ENCODE measurements at regions not wholly inside any gene's neighbourhood (a gene's known extent, or its start where the extent isn't known, plus 50 kb on each side); places are given as distances from the start of the nearest gene placed in this dataset.

GRCh38 chr2:206379266-206379665 is 64.1 kb upstream of the ADAM23 start:
- H3K9ac ChIP-seq (ENCODE audit: control insufficient read depth, extremely low read depth, insufficient read depth, low read length), result no peak overlapping the region
- dilution Hi-C loops (cut with MboI; ENCODE audit: extremely low pct_ligation_motif_present, low sequenced_read_pairs), result no loop called here
- no peaks in the 10 kb centered on the region for H4K20me1 ChIP-seq (ENCODE audit: control insufficient read depth, extremely low read depth, insufficient read depth, low read length)
- no peaks in the 10 kb centered on the region for H3K9me3 ChIP-seq (ENCODE audit: control insufficient read depth, low read depth, low read length)
- no peaks in the 10 kb centered on the region for H3K79me2 ChIP-seq (ENCODE audit: control insufficient read depth, insufficient read depth, low read length)
- H3K27ac ChIP-seq (ENCODE audit: control insufficient read depth, insufficient read depth, low read length), result no peak overlapping the region
- H3K9me1 ChIP-seq (ENCODE audit: control insufficient read depth, extremely low read depth, insufficient read depth, low read length), result no peaks in the 10 kb centered on the region
- H3K4me1 ChIP-seq (ENCODE audit: control insufficient read depth, extremely low read depth, insufficient read depth, low read length), result no peaks in the 10 kb centered on the region
- no peaks in the 10 kb centered on the region for H3K36me3 ChIP-seq (ENCODE audit: control insufficient read depth in 2 of 2, extremely low read depth in 1 of 2, insufficient read depth in 2 of 2, low read length in 2 of 2)
- H2AFZ ChIP-seq (ENCODE audit: control insufficient read depth, low read length), result no peak overlapping the region
- no peaks in the 10 kb centered on the region for H3K27me3 ChIP-seq (ENCODE audit: control insufficient read depth, extremely low read depth, insufficient read depth, low read length)
- FAIRE-seq (no peak), DNase-seq (ENCODE audit: low read depth, low spot score) (no peak)
- TF ChIP-seq CTCF (optimal IDR thresholded peaks at IDR 0.05 in 1 of 3, IDR thresholded peaks at IDR 0.05 in 1 of 3, conservative IDR thresholded peaks at IDR 0.05 in 1 of 3; ENCODE audit: extremely low read depth in 1 of 3, insufficient read depth in 2 of 3, low read length in 3 of 3), result no peak
- no peak for TF ChIP-seq EZH2 (IDR thresholded peaks at IDR 0.05; ENCODE audit: low read length)
- no peak overlapping the region for H3K4me3 ChIP-seq (ENCODE audit: control insufficient read depth in 2 of 3, extremely low read depth in 1 of 3, insufficient read depth in 2 of 3, low read depth in 1 of 3, low read length in 3 of 3)
- H3K4me2 ChIP-seq (ENCODE audit: control insufficient read depth, extremely low read depth, insufficient read depth, low read depth, low read length), result no peak overlapping the region

DNA sequence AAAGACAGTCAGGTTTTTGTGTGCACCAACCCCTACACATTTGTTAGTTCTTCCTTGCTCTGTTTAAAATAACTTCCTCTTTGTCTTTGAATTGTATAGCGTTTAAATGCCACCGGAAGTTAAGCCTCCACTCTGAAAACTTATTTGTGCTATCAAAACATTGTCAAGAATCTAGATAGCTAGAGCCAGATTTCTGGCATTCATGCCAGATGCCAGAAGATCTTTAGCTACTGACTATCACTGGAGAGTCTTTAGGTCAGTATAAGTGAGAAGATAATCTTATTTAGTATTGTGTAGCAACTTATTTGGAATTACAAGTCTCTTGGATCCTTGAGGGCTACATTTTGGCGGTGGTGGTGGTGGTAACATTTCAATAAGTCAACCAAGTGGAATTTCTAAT is 63.4 kb upstream of the ADAM23 start:
- Histone ChIP-seq H3K27me3 (ENCODE audit: control insufficient read depth, extremely low read depth, insufficient read depth, low read length) (no peaks in the 10 kb centered on the region), H3K4me1 (ENCODE audit: control insufficient read depth, extremely low read depth, insufficient read depth, low read length) (no peaks in the 10 kb centered on the region), H3K9me3 (ENCODE audit: control insufficient read depth, low read depth, low read length) (no peaks in the 10 kb centered on the region), H3K4me3 (ENCODE audit: control insufficient read depth in 2 of 3, extremely low read depth in 1 of 3, insufficient read depth in 2 of 3, low read depth in 1 of 3, low read length in 3 of 3) (no peak overlapping the region), H3K27ac (ENCODE audit: control insufficient read depth, insufficient read depth, low read length) (no peak overlapping the region), H3K9ac (ENCODE audit: control insufficient read depth, extremely low read depth, insufficient read depth, low read length) (no peak overlapping the region), H3K36me3 (ENCODE audit: control insufficient read depth in 2 of 2, extremely low read depth in 1 of 2, insufficient read depth in 2 of 2, low read length in 2 of 2) (no peaks in the 10 kb centered on the region), H2AFZ (ENCODE audit: control insufficient read depth, low read length) (no peak overlapping the region), H3K9me1 (ENCODE audit: control insufficient read depth, extremely low read depth, insufficient read depth, low read length) (no peaks in the 10 kb centered on the region), H4K20me1 (ENCODE audit: control insufficient read depth, extremely low read depth, insufficient read depth, low read length) (no peaks in the 10 kb centered on the region), H3K4me2 (ENCODE audit: control insufficient read depth, extremely low read depth, insufficient read depth, low read depth, low read length) (no peak overlapping the region), H3K79me2 (ENCODE audit: control insufficient read depth, insufficient read depth, low read length) (no peaks in the 10 kb centered on the region)
- DNase-seq (ENCODE audit: low read depth, low spot score) (no peak), FAIRE-seq (no peak)
- dilution Hi-C loops (cut with MboI; ENCODE audit: extremely low pct_ligation_motif_present, low sequenced_read_pairs), result no loop called here
- TF ChIP-seq EZH2 (IDR thresholded peaks at IDR 0.05; ENCODE audit: low read length) (no peak), CTCF (optimal IDR thresholded peaks at IDR 0.05 in 1 of 3, IDR thresholded peaks at IDR 0.05 in 1 of 3, conservative IDR thresholded peaks at IDR 0.05 in 1 of 3; ENCODE audit: extremely low read depth in 1 of 3, insufficient read depth in 2 of 3, low read length in 3 of 3) (no peak)

Measured in keratinocyte (primary cell).